Body of pancreas (tissue), 4 donors: ENCODE measurements at regions not wholly inside any gene's neighbourhood (a gene's known extent, or its start where the extent isn't known, plus 50 kb on each side); places are given as distances from the start of the nearest gene placed in this dataset.

Source experiments
- ATAC-seq: fragments of 150-250 bp; one replicate; pipeline ENCODE4 v1.9.1; 2016
- DNase-seq, 4 donors: peaks; one replicate each; pipeline ENCODE4 v3.0.0-alpha.2; 2019
- H3K27ac ChIP-seq, 4 donors: fragments of 200-600 bp; sonication (generic); 1 replicate in 3 of 4; 2 replicates in 1 of 4; pipeline versions ENCODE4 v1.5.1 to v1.6.1; 2016 to 2019; ENCODE audit warnings: mild to moderate bottlenecking in 1 of 4, mixed read lengths in 1 of 4, moderate library complexity in 1 of 4
- H3K27me3 ChIP-seq, 2 donors: fragments of 200-600 bp; sonication (generic); one replicate each; pipeline ENCODE4 v1.6.0; 2016; ENCODE audit warnings: mild to moderate bottlenecking in 1 of 2
- H3K36me3 ChIP-seq, 2 donors: fragments of 200-600 bp; sonication (generic); replicated peaks in 1 of 2; 2 replicates each; pipeline ENCODE4 v1.5.1; 2016; ENCODE audit warnings: low read depth in 2 of 2; ENCODE audit not compliant: insufficient read depth in 1 of 2
- H3K4me1 ChIP-seq: fragments of 200-600 bp; sonication (generic); one replicate; pipeline ENCODE4 v1.6.0; 2016
- H3K4me3 ChIP-seq, 2 donors: fragments of 200-600 bp; sonication (generic); 1 replicate in 1 of 2; 2 replicates in 1 of 2; pipeline ENCODE4 v1.5.1; 2016 to 2019
- H3K9me3 ChIP-seq, 3 donors: fragments of 200-600 bp; sonication (generic); 1 replicate in 2 of 3; 2 replicates in 1 of 3; pipeline ENCODE4 v1.5.1; 2016
- POLR2A ChIP-seq, 3 donors: fragments of 450-650 bp; IDR thresholded peaks; one replicate each; pipeline ENCODE4 v1.6.1; 2016; ENCODE audit warnings: antibody characterized with exemption in 3 of 3, mild to moderate bottlenecking in 2 of 3
- WGBS, 2 donors: methylation state at CpG; one replicate each; pipeline ENCODE4 v1.1.5; 2017; 5-methylcytosine and 5-hydroxymethylcytosine counted together
- intact Hi-C: fragments of 100-400 bp; cut with DNase I; formaldehyde crosslinking; loops from one replicate; pipeline ENCODE4 v1.15.1; 2023
- TF ChIP-seq, protein P1 (sequence below), 7 experiments: fragments of 450-650 bp in 4 of 7; fragments of 200-600 bp in 3 of 7; sonication (generic) in 3 of 7; IDR thresholded peaks; one replicate each; pipeline ENCODE4 v1.5.1; 2016 to 2019; ENCODE audit warnings: antibody characterized with exemption in 7 of 7

DNA sequence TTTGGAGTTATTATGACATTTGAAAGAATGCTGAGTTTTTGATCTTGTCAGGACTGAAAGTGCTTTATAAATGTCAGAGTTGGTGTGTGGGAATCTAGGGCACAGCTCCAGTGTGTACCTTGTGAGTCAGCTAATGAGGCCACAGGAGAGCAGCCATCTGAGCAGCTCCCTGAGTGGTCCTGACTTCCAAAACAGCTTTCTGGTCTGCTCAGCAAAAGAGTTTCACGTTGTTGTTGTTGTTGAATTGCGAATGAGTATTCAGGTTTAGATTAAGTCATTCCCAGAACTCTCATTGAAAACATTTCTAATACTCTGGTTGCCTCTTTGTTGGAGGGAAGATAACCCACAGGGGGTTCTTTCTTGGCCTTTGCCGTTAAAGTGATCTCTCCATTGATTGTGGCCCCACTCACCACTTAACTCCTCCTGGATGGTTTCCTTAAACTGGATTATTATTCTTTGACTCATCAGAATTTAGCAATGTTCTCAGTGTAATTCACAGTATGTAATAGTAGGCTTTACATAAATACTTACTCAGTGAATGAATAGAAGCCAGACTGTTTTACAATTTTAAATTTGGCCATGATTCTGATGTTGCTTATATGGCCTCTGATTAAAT is 125.1 kb upstream of the SGCD start:
- no peak overlapping the region for H3K27ac ChIP-seq
- no peak for TF ChIP-seq POLR2A (IDR thresholded peaks at IDR 0.05)
- TF ChIP-seq, protein P1, sequence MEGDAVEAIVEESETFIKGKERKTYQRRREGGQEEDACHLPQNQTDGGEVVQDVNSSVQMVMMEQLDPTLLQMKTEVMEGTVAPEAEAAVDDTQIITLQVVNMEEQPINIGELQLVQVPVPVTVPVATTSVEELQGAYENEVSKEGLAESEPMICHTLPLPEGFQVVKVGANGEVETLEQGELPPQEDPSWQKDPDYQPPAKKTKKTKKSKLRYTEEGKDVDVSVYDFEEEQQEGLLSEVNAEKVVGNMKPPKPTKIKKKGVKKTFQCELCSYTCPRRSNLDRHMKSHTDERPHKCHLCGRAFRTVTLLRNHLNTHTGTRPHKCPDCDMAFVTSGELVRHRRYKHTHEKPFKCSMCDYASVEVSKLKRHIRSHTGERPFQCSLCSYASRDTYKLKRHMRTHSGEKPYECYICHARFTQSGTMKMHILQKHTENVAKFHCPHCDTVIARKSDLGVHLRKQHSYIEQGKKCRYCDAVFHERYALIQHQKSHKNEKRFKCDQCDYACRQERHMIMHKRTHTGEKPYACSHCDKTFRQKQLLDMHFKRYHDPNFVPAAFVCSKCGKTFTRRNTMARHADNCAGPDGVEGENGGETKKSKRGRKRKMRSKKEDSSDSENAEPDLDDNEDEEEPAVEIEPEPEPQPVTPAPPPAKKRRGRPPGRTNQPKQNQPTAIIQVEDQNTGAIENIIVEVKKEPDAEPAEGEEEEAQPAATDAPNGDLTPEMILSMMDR (IDR thresholded peaks at IDR 0.05) = no peak
- peaks cover 0 to 3% of the 10 kb centered on the region in 2 donors for H3K27me3 ChIP-seq
- intact Hi-C loops = no loop called here
- DNase-seq = peak in 1 of 4 donors; percentile 3
- ATAC-seq = no peak
- H3K36me3 ChIP-seq = no peaks in the 10 kb centered on the region
- H3K9me3 ChIP-seq = no peaks in the 10 kb centered on the region
- 29 to 42% methylated on average over 3 of the region's 3 CpGs for WGBS, 2 donors
- no peak overlapping the region for H3K4me3 ChIP-seq
- H3K4me1 ChIP-seq = no peaks in the 10 kb centered on the region

DNA sequence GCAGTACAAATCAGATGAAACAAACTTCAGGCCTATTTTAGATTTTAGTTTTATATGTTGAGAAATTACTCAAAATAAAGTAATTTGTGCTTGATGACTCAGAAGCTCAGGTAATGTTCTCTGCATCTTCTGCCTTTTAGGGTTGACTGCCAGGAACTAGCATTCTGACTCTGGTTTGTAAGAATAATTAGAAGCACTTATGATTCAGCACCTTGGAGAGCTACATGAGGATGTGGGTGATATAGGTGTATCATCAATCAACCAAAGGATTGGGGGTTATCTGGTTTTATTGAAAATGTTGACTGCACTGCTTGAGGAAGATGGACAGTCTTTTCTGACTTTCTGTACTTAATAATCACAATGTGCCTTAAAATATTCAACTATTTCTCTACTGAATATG is 118.7 kb upstream of the SGCD start:
- no peaks in the 10 kb centered on the region for H3K36me3 ChIP-seq
- TF ChIP-seq, protein P1 (IDR thresholded peaks at IDR 0.05) = no peak
- TF ChIP-seq POLR2A (IDR thresholded peaks at IDR 0.05) = no peak
- no peak overlapping the region for H3K4me3 ChIP-seq
- ATAC-seq = no peak
- H3K27me3 ChIP-seq = peaks cover 0 to 3% of the 10 kb centered on the region in 2 donors
- H3K4me1 ChIP-seq = no peaks in the 10 kb centered on the region
- intact Hi-C loops = no loop called here
- no peak overlapping the region for H3K27ac ChIP-seq
- DNase-seq = no peak
- H3K9me3 ChIP-seq = no peaks in the 10 kb centered on the region

DNA sequence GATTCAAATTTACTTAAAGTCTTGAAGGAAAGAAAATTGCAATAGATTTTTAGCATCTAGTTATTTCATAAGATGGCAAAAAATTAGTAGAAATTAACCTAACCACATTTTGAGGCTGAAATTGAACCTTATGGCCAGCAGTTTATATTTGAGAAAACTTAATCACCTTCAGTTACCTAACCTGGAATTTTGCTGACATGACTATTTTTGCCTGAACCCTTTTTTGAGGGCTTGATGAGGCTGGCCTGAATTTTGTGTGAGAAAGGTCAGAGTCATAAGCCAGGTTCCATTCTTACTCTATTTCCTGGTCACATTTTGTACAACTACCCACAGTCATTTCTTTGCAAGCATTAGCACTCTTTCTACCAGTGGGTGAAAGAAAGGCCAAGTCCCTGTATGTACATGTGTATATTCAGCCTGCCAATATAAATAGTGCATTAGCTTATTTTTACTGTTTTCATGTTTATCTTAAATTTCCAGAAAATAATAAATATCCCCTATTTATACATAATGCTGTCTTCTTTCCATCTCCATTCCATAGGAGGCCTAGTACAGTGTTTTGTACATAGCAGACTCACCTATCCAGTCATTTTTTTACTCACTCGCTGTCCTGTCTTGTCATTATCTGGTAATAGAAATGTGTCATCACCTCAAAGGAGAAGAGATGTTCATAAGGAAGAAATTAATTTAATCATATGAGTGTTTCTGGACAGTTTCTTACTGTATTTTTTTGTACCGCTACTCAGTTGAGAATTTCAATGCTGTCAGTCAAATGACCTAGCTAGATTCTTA is 108.4 kb upstream of the SGCD start:
- no peaks in the 10 kb centered on the region for H3K27me3 ChIP-seq
- no peak for DNase-seq
- 88 to 92% methylated on average over 2 of the region's 2 CpGs for WGBS, 2 donors
- no peak for ATAC-seq
- no peak overlapping the region for H3K4me3 ChIP-seq
- no peaks in the 10 kb centered on the region for H3K9me3 ChIP-seq
- H3K36me3 ChIP-seq = no peaks in the 10 kb centered on the region
- H3K27ac ChIP-seq = no peak overlapping the region
- TF ChIP-seq POLR2A (IDR thresholded peaks at IDR 0.05) = no peak
- TF ChIP-seq, protein P1 (IDR thresholded peaks at IDR 0.05) = no peak
- H3K4me1 ChIP-seq = no peaks in the 10 kb centered on the region
- intact Hi-C loops = no loop called here

DNA sequence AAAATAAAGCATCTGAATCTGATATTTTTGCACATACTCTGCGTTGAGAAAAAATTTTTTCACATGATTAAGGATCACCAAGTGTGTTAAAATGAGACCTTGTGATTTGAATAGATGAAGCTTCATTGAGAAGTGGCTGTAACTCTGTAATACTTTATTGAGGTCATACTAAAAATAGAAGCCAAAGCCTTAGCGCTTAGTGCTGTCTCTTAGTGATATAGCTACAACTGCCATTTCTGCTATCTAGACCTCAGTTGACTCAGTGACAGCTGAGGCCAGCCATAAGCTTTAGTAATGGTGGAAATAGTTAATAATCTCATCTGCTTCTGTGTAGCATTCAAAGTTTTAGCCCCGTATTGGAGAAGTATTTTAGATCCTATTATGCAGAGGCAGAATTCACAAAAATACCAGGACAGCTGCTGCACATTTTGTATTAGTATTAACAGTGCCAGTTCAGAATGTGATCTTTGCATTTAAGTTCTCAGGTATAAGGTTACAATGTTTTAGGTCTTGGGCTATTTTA is 107.4 kb upstream of the SGCD start:
- no peak overlapping the region for H3K4me3 ChIP-seq
- TF ChIP-seq, protein P1 (IDR thresholded peaks at IDR 0.05) = no peak
- TF ChIP-seq POLR2A (IDR thresholded peaks at IDR 0.05) = no peak
- ATAC-seq = no peak
- H3K4me1 ChIP-seq = no peaks in the 10 kb centered on the region
- H3K9me3 ChIP-seq = no peaks in the 10 kb centered on the region
- intact Hi-C loops = no loop called here
- H3K27me3 ChIP-seq = no peaks in the 10 kb centered on the region
- WGBS, 2 donors = 61 to 66% methylated on average over 3 of the region's 3 CpGs
- no peak for DNase-seq
- H3K27ac ChIP-seq = no peak overlapping the region
- H3K36me3 ChIP-seq = no peaks in the 10 kb centered on the region
